C4-2B (cell line): ENCODE measurements at regions not wholly inside any gene's neighbourhood (a gene's known extent, or its start where the extent isn't known, plus 50 kb on each side); places are given as distances from the start of the nearest gene placed in this dataset.

Experiments
- CTCF ChIP-seq: fragments of 450-650 bp; conservative IDR thresholded peaks from 2 replicates; pipeline ENCODE4 v1.5.1; 2017; ENCODE audit warnings: mild to moderate bottlenecking
- ZFX ChIP-seq: fragments of 450-650 bp; IDR thresholded peaks from 2 replicates; pipeline ENCODE4 v1.6.1; 2017

GRCh38 chr1:108017698-108018097 lies 52.7 kb upstream of the VAV3 start:
- no peak for TF ChIP-seq CTCF
- TF ChIP-seq ZFX, result no peak
